DND-41 (cell line): ENCODE measurements at regions not wholly inside any gene's neighbourhood (a gene's known extent, or its start where the extent isn't known, plus 50 kb on each side); places are given as distances from the start of the nearest gene placed in this dataset.

Source experiments
- ATAC-seq: fragments of 200-7000 bp; cut with Tn5 transposase; 3 replicates; pipeline ENCODE4 v1.9.1; 2021; ENCODE audit warnings: low read depth; ENCODE audit not compliant: insufficient read depth
- DNase-seq: peaks from one replicate; pipeline ENCODE4 v3.0.0-alpha.2; 2020
- H2AFZ ChIP-seq: 2 replicates; pipeline ENCODE4 v1.6.0; 2012; ENCODE audit warnings: low read depth, low read length
- H3K27ac ChIP-seq: 2 replicates; pipeline ENCODE4 v1.5.1; 2012; ENCODE audit warnings: low read length, inconsistent platforms
- H3K27me3 ChIP-seq: fragments of 200-600 bp; sonication (generic); 2 replicates; pipeline ENCODE4 v1.6.0; 2012; ENCODE audit warnings: low read length, mild to moderate bottlenecking, inconsistent platforms; ENCODE audit not compliant: insufficient read depth, poor library complexity
- H3K36me3 ChIP-seq: 2 replicates; pipeline ENCODE4 v1.5.1; 2012; ENCODE audit warnings: low read length, inconsistent platforms; ENCODE audit not compliant: insufficient read depth
- H3K4me1 ChIP-seq: 2 replicates; pipeline ENCODE4 v1.5.1; 2012; ENCODE audit warnings: mild to moderate bottlenecking, low read length; ENCODE audit not compliant: insufficient read depth
- H3K4me2 ChIP-seq: 2 replicates; pipeline ENCODE4 v1.6.0; 2012; ENCODE audit warnings: mild to moderate bottlenecking, moderate library complexity, low read length, inconsistent platforms; ENCODE audit not compliant: insufficient read depth
- H3K4me3 ChIP-seq, 2 experiments: fragments of 200-600 bp in 1 of 2; shearing (Covaris generic) in 1 of 2; 2 replicates each; pipeline ENCODE4 v1.5.1; 2012 to 2016; ENCODE audit warnings: inconsistent platforms in 2 of 2, low read length in 2 of 2, mild to moderate bottlenecking in 2 of 2, low read depth in 1 of 2, moderate library complexity in 1 of 2
- H3K79me2 ChIP-seq: 2 replicates; pipeline ENCODE4 v1.6.0; 2012; ENCODE audit warnings: low read length, inconsistent platforms; ENCODE audit not compliant: insufficient read depth
- H3K9ac ChIP-seq: 2 replicates; pipeline ENCODE4 v1.6.0; 2012; ENCODE audit warnings: low read depth, mild to moderate bottlenecking, inconsistent platforms, low read length, moderate library complexity
- H3K9me3 ChIP-seq: 2 replicates; pipeline ENCODE4 v1.5.1; 2012; ENCODE audit warnings: low read length, moderate library complexity, mild to moderate bottlenecking, inconsistent platforms; ENCODE audit not compliant: insufficient read depth, severe bottlenecking
- H4K20me1 ChIP-seq: 2 replicates; pipeline ENCODE4 v1.6.0; 2012; ENCODE audit warnings: low read length; ENCODE audit not compliant: insufficient read depth
- CTCF ChIP-seq: IDR thresholded peaks from 2 replicates; pipeline ENCODE4 v1.5.1; 2012; ENCODE audit warnings: borderline replicate concordance, low read length, moderate library complexity, mild to moderate bottlenecking; ENCODE audit not compliant: poor library complexity, severe bottlenecking; ENCODE audit errors: extremely low read depth
- EZH2 ChIP-seq: IDR thresholded peaks from 3 replicates; pipeline ENCODE4 v1.6.1; 2012; ENCODE audit warnings: borderline replicate concordance, low read depth, mild to moderate bottlenecking, moderate library complexity, low read length, inconsistent platforms; ENCODE audit not compliant: severe bottlenecking

GRCh38 chr12:34377243-34378035 lies 355.1 kb downstream of the ALG10 start:
- TF ChIP-seq CTCF (no peak), EZH2 (no peak)
- Histone ChIP-seq H3K27ac (no peak overlapping the region), H2AFZ (no peak overlapping the region), H3K4me1 (no peaks in the 10 kb centered on the region), H3K27me3 (no peaks in the 10 kb centered on the region), H3K4me2 (no peak overlapping the region), H3K9me3 (peaks cover 54% of the 10 kb centered on the region), H3K4me3 (no peak overlapping the region), H3K9ac (no peak overlapping the region), H4K20me1 (no peaks in the 10 kb centered on the region), H3K79me2 (no peaks in the 10 kb centered on the region), H3K36me3 (no peaks in the 10 kb centered on the region)
- DNase-seq = no peak
- ATAC-seq = no peak

- DNase-seq (no peak), ATAC-seq (no peak)
- Histone ChIP-seq H2AFZ (no peak overlapping the region), H3K27ac (no peak overlapping the region), H3K27me3 (no peaks in the 10 kb centered on the region), H4K20me1 (no peaks in the 10 kb centered on the region), H3K9me3 (peaks cover 63% of the 10 kb centered on the region), H3K4me1 (no peaks in the 10 kb centered on the region), H3K4me2 (no peak overlapping the region), H3K4me3 (no peak overlapping the region), H3K79me2 (no peaks in the 10 kb centered on the region), H3K9ac (no peak overlapping the region), H3K36me3 (no peaks in the 10 kb centered on the region)
- TF ChIP-seq EZH2 (no peak), CTCF (no peak)
These were observed 356.8 kb downstream of the ALG10 start for GRCh38 chr12:34379142-34379541.

GRCh38 chr12:34384693-34385092 lies 362.4 kb downstream of the ALG10 start:
- Histone ChIP-seq H3K27me3 (no peaks in the 10 kb centered on the region), H4K20me1 (no peaks in the 10 kb centered on the region), H3K36me3 (no peaks in the 10 kb centered on the region), H3K79me2 (no peaks in the 10 kb centered on the region), H2AFZ (no peak overlapping the region), H3K4me3 (no peak overlapping the region), H3K9me3 (peaks cover 71% of the 10 kb centered on the region), H3K4me1 (no peaks in the 10 kb centered on the region), H3K4me2 (no peak overlapping the region), H3K9ac (no peak overlapping the region), H3K27ac (no peak overlapping the region)
- no peak for ATAC-seq
- no peak for TF ChIP-seq CTCF
- TF ChIP-seq EZH2 = no peak
- DNase-seq = no peak

GRCh38 chr12:34386016-34386415 lies 363.7 kb downstream of the ALG10 start:
- H3K9ac ChIP-seq = no peak overlapping the region
- no peaks in the 10 kb centered on the region for H3K79me2 ChIP-seq
- TF ChIP-seq CTCF (no peak), EZH2 (no peak)
- H3K27ac ChIP-seq = no peak overlapping the region
- peaks cover 72% of the 10 kb centered on the region for H3K9me3 ChIP-seq
- no peak overlapping the region for H3K4me3 ChIP-seq
- H2AFZ ChIP-seq = no peak overlapping the region
- ATAC-seq (no peak), DNase-seq (no peak)
- no peak overlapping the region for H3K4me2 ChIP-seq
- H3K27me3 ChIP-seq = no peaks in the 10 kb centered on the region
- no peaks in the 10 kb centered on the region for H4K20me1 ChIP-seq
- no peaks in the 10 kb centered on the region for H3K36me3 ChIP-seq
- no peaks in the 10 kb centered on the region for H3K4me1 ChIP-seq
